ENCODE measurements at regions not wholly inside any gene's neighbourhood (a gene's known extent, or its start where the extent isn't known, plus 50 kb on each side); places are given as distances from the start of the nearest gene placed in this dataset.

- H3K4me3 ChIP-seq (ENCODE audit: control insufficient read depth in 2 of 3, extremely low read depth in 1 of 3, insufficient read depth in 2 of 3, low read depth in 1 of 3, low read length in 3 of 3), result no peak overlapping the region
- H4K20me1 ChIP-seq (ENCODE audit: control insufficient read depth, extremely low read depth, insufficient read depth, low read length), result no peaks in the 10 kb centered on the region
- no peak overlapping the region for H3K4me2 ChIP-seq (ENCODE audit: control insufficient read depth, extremely low read depth, insufficient read depth, low read depth, low read length)
- FAIRE-seq (no peak), DNase-seq (ENCODE audit: low read depth, low spot score) (no peak)
- TF ChIP-seq EZH2 (IDR thresholded peaks at IDR 0.05; ENCODE audit: low read length), result no peak
- TF ChIP-seq CTCF (optimal IDR thresholded peaks at IDR 0.05 in 1 of 3, IDR thresholded peaks at IDR 0.05 in 1 of 3, conservative IDR thresholded peaks at IDR 0.05 in 1 of 3; ENCODE audit: extremely low read depth in 1 of 3, insufficient read depth in 2 of 3, low read length in 3 of 3), result no peak
- H3K4me1 ChIP-seq (ENCODE audit: control insufficient read depth, extremely low read depth, insufficient read depth, low read length), result no peaks in the 10 kb centered on the region
- no peak overlapping the region for H3K27ac ChIP-seq (ENCODE audit: control insufficient read depth, insufficient read depth, low read length)
- peaks cover 4% of the 10 kb centered on the region for H3K9me3 ChIP-seq (ENCODE audit: control insufficient read depth, low read depth, low read length)
- no peak overlapping the region for H2AFZ ChIP-seq (ENCODE audit: control insufficient read depth, low read length)
- H3K9ac ChIP-seq (ENCODE audit: control insufficient read depth, extremely low read depth, insufficient read depth, low read length), result no peak overlapping the region
- no peaks in the 10 kb centered on the region for H3K27me3 ChIP-seq (ENCODE audit: control insufficient read depth, extremely low read depth, insufficient read depth, low read length)
- H3K9me1 ChIP-seq (ENCODE audit: control insufficient read depth, extremely low read depth, insufficient read depth, low read length), result no peaks in the 10 kb centered on the region
- H3K36me3 ChIP-seq (ENCODE audit: control insufficient read depth in 2 of 2, extremely low read depth in 1 of 2, insufficient read depth in 2 of 2, low read length in 2 of 2), result peaks cover 0 to 17% of the 10 kb centered on the region in 2 experiments
- dilution Hi-C loops (cut with MboI; ENCODE audit: extremely low pct_ligation_motif_present, low sequenced_read_pairs), result no loop called here
- no peaks in the 10 kb centered on the region for H3K79me2 ChIP-seq (ENCODE audit: control insufficient read depth, insufficient read depth, low read length)
These were observed 124.3 kb upstream of the MOCS2 start for GRCh38 chr5:53233645-53234405.

- FAIRE-seq (peak; percentile 13), DNase-seq (ENCODE audit: low read depth, low spot score) (no peak)
- H3K4me1 ChIP-seq (ENCODE audit: control insufficient read depth, extremely low read depth, insufficient read depth, low read length), result no peaks in the 10 kb centered on the region
These were observed 127.1 kb upstream of the MOCS2 start for GRCh38 chr5:53236683-53237082.

More at GRCh38 chr5:53236683-53237082, 127.1 kb upstream of the MOCS2 start:
- no peak overlapping the region for H3K27ac ChIP-seq (ENCODE audit: control insufficient read depth, insufficient read depth, low read length)
- no peaks in the 10 kb centered on the region for H4K20me1 ChIP-seq (ENCODE audit: control insufficient read depth, extremely low read depth, insufficient read depth, low read length)
- H3K79me2 ChIP-seq (ENCODE audit: control insufficient read depth, insufficient read depth, low read length), result no peaks in the 10 kb centered on the region
- dilution Hi-C loops (cut with MboI; ENCODE audit: extremely low pct_ligation_motif_present, low sequenced_read_pairs), result no loop called here
- no peaks in the 10 kb centered on the region for H3K27me3 ChIP-seq (ENCODE audit: control insufficient read depth, extremely low read depth, insufficient read depth, low read length)
- TF ChIP-seq EZH2 (IDR thresholded peaks at IDR 0.05; ENCODE audit: low read length) (no peak), CTCF (optimal IDR thresholded peaks at IDR 0.05 in 1 of 3, IDR thresholded peaks at IDR 0.05 in 1 of 3, conservative IDR thresholded peaks at IDR 0.05 in 1 of 3; ENCODE audit: extremely low read depth in 1 of 3, insufficient read depth in 2 of 3, low read length in 3 of 3) (no peak)
- no peaks in the 10 kb centered on the region for H3K9me1 ChIP-seq (ENCODE audit: control insufficient read depth, extremely low read depth, insufficient read depth, low read length)
- no peak overlapping the region for H3K4me3 ChIP-seq (ENCODE audit: control insufficient read depth in 2 of 3, extremely low read depth in 1 of 3, insufficient read depth in 2 of 3, low read depth in 1 of 3, low read length in 3 of 3)
- no peak overlapping the region for H3K4me2 ChIP-seq (ENCODE audit: control insufficient read depth, extremely low read depth, insufficient read depth, low read depth, low read length)
- H3K9me3 ChIP-seq (ENCODE audit: control insufficient read depth, low read depth, low read length), result no peaks in the 10 kb centered on the region
- no peak overlapping the region for H2AFZ ChIP-seq (ENCODE audit: control insufficient read depth, low read length)
- no peak overlapping the region for H3K9ac ChIP-seq (ENCODE audit: control insufficient read depth, extremely low read depth, insufficient read depth, low read length)
- H3K36me3 ChIP-seq (ENCODE audit: control insufficient read depth in 2 of 2, extremely low read depth in 1 of 2, insufficient read depth in 2 of 2, low read length in 2 of 2), result peaks cover 0 to 25% of the 10 kb centered on the region in 2 experiments

Measured in keratinocyte (primary cell).